AG04450 (cell line): ENCODE measurements at regions not wholly inside any gene's neighbourhood (a gene's known extent, or its start where the extent isn't known, plus 50 kb on each side); places are given as distances from the start of the nearest gene placed in this dataset.

Experiments used
- CTCF ChIA-PET: fragments of 300-600, 350-600 bp; formaldehyde crosslinking; extraction: SDS; loops from one replicate; lab custom pipeline; 2022; ENCODE audit warnings: antibody characterized with exemption, inconsistent platforms; lab: Charles Lee
- POLR2A ChIA-PET: fragments of 350-600 bp; formaldehyde crosslinking; extraction: SDS; loops from one replicate; lab custom pipeline; 2021; ENCODE audit warnings: antibody characterized with exemption, inconsistent platforms; lab: Yijun Ruan, JAX
- DNase-seq: peaks from one replicate; pipeline ENCODE4 v3.0.0-alpha.2; 2011; ENCODE audit warnings: low read depth, low spot score
- H3K27ac ChIP-seq: one replicate; pipeline ENCODE4 v1.5.1; 2012; ENCODE audit warnings: low read depth, low read length, control low read depth
- H3K27me3 ChIP-seq: one replicate; pipeline ENCODE4 v1.6.0; 2012; ENCODE audit warnings: low read length; ENCODE audit not compliant: control insufficient read depth, insufficient read depth
- H3K4me3 ChIP-seq: 2 replicates; pipeline ENCODE4 v1.5.1; 2011; ENCODE audit warnings: mild to moderate bottlenecking, low read depth, low read length, control low read depth
- H3K9me3 ChIP-seq: 2 replicates; pipeline ENCODE4 v1.5.1; 2012; ENCODE audit warnings: low read length; ENCODE audit not compliant: control insufficient read depth, insufficient read depth
- TF ChIP-seq, protein P1 (sequence below): IDR thresholded peaks from 2 replicates; pipeline ENCODE4 v1.5.1; 2011; ENCODE audit warnings: low read depth, low read length, control low read depth, inconsistent platforms

DNA sequence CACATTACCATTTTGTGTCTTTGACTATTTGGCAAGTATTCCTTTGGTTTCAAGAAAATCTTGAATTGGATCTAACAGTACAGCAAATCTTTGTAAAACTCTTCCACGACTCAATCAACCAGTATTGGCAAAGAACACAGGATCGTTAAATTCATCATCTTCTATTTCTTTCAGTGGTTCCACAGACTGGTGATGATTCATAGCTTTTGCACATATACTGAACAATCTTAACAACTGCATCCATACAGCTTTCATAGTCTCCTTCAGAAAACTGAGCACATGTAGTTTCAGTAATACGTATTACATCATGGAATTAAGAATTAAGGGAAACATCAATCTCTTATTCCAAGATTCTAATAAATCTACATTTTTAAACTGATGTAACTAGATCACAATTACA, 91.6 kb upstream of the LIPC start:
- Histone ChIP-seq H3K9me3 (no peaks in the 10 kb centered on the region), H3K4me3 (no peak overlapping the region), H3K27me3 (no peaks in the 10 kb centered on the region), H3K27ac (no peak overlapping the region)
- CTCF ChIA-PET = interaction anchor here (0.6 kb wide), 1 partner anchor 590 kb away, joined by 6 read pairs; no protein-coding TSS in a partner anchor
- TF ChIP-seq, protein P1, sequence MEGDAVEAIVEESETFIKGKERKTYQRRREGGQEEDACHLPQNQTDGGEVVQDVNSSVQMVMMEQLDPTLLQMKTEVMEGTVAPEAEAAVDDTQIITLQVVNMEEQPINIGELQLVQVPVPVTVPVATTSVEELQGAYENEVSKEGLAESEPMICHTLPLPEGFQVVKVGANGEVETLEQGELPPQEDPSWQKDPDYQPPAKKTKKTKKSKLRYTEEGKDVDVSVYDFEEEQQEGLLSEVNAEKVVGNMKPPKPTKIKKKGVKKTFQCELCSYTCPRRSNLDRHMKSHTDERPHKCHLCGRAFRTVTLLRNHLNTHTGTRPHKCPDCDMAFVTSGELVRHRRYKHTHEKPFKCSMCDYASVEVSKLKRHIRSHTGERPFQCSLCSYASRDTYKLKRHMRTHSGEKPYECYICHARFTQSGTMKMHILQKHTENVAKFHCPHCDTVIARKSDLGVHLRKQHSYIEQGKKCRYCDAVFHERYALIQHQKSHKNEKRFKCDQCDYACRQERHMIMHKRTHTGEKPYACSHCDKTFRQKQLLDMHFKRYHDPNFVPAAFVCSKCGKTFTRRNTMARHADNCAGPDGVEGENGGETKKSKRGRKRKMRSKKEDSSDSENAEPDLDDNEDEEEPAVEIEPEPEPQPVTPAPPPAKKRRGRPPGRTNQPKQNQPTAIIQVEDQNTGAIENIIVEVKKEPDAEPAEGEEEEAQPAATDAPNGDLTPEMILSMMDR = no peak
- DNase-seq = no peak
- POLR2A ChIA-PET = no interaction called here

DNA sequence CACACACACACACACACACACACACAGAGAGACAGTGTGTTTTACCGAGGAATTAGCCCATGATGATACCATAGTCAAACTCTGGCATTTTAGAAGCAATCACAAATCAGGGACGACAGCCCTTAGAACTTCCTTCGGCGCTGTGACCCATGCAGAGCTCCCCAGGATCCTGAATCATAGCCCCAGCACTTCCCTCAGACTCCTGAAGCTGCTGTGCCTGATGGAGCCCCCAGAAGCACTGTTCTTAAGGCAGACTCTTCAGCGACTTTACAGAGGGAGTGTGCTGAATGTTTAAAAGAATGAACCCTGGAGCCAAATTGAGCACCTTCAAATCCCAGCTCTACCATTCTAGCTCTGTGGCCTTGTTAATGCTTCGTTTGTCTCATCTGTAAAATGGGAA, 89.3 kb upstream of the LIPC start:
- DNase-seq = no peak
- TF ChIP-seq, protein P1 = no peak
- Histone ChIP-seq H3K9me3 (peaks cover 5% of the 10 kb centered on the region; the same call in 1 of the 2 replicates), H3K4me3 (no peak overlapping the region), H3K27me3 (no peaks in the 10 kb centered on the region), H3K27ac (no peak overlapping the region)
- POLR2A ChIA-PET = interaction anchor here (1.4 kb wide), 1 partner anchor 10 kb away, joined by 6 read pairs; no protein-coding TSS in a partner anchor
- CTCF ChIA-PET = no interaction called here

DNA sequence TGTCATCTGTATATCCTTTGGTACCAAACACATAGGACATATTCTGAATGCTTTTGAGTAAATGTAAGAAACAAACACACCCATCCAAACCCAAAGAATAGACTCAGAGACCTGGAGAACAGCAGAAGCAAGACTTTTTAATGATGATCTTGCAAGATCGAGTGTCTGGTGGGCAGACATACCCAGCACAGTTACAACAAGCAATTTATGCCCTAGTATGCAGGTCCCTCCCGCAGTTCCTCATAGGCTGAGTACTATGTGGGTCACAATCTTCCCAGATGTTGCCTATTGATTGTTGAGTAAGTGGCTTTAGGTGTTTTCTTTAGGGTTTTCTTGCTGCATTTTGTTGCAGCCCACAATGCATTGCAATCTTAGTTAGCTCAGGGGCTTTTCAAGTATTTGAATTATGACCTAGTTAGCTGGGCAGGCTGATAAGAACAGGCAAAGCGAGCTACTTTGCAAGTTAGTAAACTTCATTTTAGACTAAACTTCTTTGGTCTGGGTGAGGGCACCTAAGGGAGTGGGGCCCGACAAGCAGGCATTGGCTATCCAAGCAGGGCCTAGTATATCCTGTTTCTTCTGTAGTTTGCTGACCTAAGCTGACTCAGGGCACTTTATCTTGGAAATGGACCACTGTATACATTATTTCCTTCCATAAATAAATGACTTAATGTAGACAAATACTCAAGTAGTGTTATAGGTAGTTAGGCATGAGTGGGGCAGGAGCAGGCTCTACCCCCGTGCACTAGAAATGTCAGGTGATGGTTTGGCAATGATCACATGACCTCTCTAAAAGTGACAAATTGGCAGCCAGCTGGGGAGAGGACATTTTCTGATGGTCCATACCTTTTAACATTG, 87.3 kb upstream of the LIPC start:
- no peak for DNase-seq
- POLR2A ChIA-PET = interaction anchor here (0.6 to 2.0 kb wide), 3 partner anchors 11 to 646 kb away, joined by 3 to 8 read pairs (median 5); no protein-coding TSS in a partner anchor
- H3K9me3 ChIP-seq = peaks cover 5% of the 10 kb centered on the region; the same call in 1 of the 2 replicates
- TF ChIP-seq, protein P1 = no peak
- H3K4me3 ChIP-seq = no peak overlapping the region
- H3K27me3 ChIP-seq = no peaks in the 10 kb centered on the region
- H3K27ac ChIP-seq = peak overlapping the region; percentile 22
- CTCF ChIA-PET = no interaction called here

DNA sequence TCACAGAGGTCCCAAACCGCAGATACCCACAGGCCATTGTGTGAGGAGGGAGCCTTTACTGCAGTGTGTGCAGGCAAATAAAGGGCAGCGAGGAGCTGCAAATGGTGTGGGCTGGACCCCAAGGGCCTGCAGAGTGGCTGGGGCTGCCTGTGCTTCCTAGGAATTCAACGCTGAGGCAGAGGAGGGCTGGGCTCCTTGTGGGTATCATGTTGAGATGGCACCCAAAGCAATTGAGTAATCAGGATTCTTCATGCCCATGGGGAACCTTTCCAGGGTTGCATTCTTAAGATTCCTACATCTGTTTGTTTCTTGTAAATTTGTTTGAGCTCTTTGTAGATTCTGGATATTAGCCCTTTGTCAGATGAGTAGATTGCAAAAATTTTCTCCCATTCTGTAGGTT, 85.4 kb upstream of the LIPC start:
- Histone ChIP-seq H3K27me3 (no peaks in the 10 kb centered on the region), H3K4me3 (no peak overlapping the region), H3K9me3 (peaks cover 5% of the 10 kb centered on the region; the same call in 1 of the 2 replicates), H3K27ac (no peak overlapping the region)
- TF ChIP-seq, protein P1 = no peak
- CTCF ChIA-PET = interaction anchor here (1.3 kb wide), 1 partner anchor 118 kb away, joined by 4 read pairs; no protein-coding TSS in a partner anchor
- DNase-seq = no peak
- POLR2A ChIA-PET = no interaction called here

DNA sequence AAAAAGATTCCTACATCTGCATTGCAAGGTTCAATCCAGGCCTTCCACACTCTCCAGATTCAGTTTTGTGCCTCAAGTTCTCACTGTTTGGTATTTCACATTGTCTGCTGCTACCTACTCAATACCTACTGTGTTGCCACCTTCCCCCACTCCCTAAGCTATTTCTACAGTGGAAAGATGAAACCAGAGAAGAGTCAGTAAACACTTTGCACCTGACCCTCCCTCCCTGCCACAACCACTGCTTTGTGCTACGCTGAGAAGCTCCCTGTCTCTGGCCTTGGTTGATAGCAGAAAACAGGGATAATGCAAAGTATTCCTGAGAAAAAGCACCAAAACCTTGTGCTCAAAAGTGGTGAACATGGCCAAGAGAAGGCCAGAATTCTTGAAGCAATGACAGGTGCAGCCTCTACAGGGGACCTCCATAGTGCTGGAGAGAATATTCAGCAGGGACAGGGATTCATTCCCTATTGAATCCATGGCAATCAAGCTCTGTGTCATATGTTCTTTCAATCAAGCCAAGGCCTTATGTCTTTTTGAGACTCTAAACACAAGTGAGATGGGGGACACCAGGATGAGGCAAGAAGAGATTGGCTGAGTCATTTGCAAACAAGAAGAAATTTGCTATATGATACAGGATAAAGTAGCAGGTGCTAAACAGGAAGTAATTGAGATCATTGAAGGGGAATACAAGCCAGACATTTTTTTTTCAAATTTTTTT, 83.5 kb upstream of the LIPC start:
- no peak for DNase-seq
- H3K9me3 ChIP-seq = peaks cover 5% of the 10 kb centered on the region; the same call in 1 of the 2 replicates
- H3K27ac ChIP-seq = peak overlapping the region; percentile 31
- TF ChIP-seq, protein P1 = no peak
- no peak overlapping the region for H3K4me3 ChIP-seq
- ChIA-PET CTCF (no interaction called here), POLR2A (no interaction called here)
- no peaks in the 10 kb centered on the region for H3K27me3 ChIP-seq
